Fibroblast of lung (primary cell): ENCODE measurements at regions not wholly inside any gene's neighbourhood (a gene's known extent, or its start where the extent isn't known, plus 50 kb on each side); places are given as distances from the start of the nearest gene placed in this dataset.

Experiments
- DNase-seq, 2 donors: peaks; one replicate each; pipeline versions ENCODE4 v3.0.0 to v3.0.0-alpha.2; 2010; ENCODE audit warnings: low read depth in 2 of 2
- H2AFZ ChIP-seq: 2 replicates; pipeline ENCODE4 v1.5.1; 2012; ENCODE audit warnings: low read length, control low read depth, inconsistent platforms
- H3K27ac ChIP-seq: 2 replicates; pipeline ENCODE4 v1.5.1; 2011; ENCODE audit warnings: low read length, control low read depth; ENCODE audit not compliant: insufficient read depth
- H3K27me3 ChIP-seq: 2 replicates; pipeline ENCODE4 v1.5.1; 2011; ENCODE audit warnings: mild to moderate bottlenecking, low read length; ENCODE audit not compliant: control insufficient read depth, insufficient read depth
- H3K36me3 ChIP-seq: 2 replicates; pipeline ENCODE4 v1.5.1; 2011; ENCODE audit warnings: low read length; ENCODE audit not compliant: control insufficient read depth, insufficient read depth
- H3K4me1 ChIP-seq: 2 replicates; pipeline ENCODE4 v1.5.1; 2011; ENCODE audit warnings: low read length; ENCODE audit not compliant: control insufficient read depth, insufficient read depth; ENCODE audit errors: extremely low read depth
- H3K4me2 ChIP-seq: 2 replicates; pipeline ENCODE4 v1.5.1; 2011; ENCODE audit warnings: low read length, control low read depth; ENCODE audit not compliant: insufficient read depth; ENCODE audit errors: extremely low read depth
- H3K4me3 ChIP-seq, 4 experiments: fragments of 200-600 bp in 1 of 4; sonication (generic) in 1 of 4; replicated peaks in 1 of 4; 2 replicates each; pipeline ENCODE4 v1.5.1; 2011 to 2016; ENCODE audit warnings: low read length in 4 of 4, low read depth in 3 of 4, mild to moderate bottlenecking in 3 of 4, control low read depth in 2 of 4, inconsistent platforms in 1 of 4, mixed read lengths in 1 of 4; ENCODE audit not compliant: insufficient read depth in 1 of 4; ENCODE audit errors: control extremely low read depth in 1 of 4
- H3K79me2 ChIP-seq: 2 replicates; pipeline ENCODE4 v1.5.1; 2012; ENCODE audit warnings: mild to moderate bottlenecking, low read length, inconsistent platforms; ENCODE audit not compliant: control insufficient read depth, insufficient read depth
- H3K9ac ChIP-seq: 2 replicates; pipeline ENCODE4 v1.5.1; 2011; ENCODE audit warnings: mild to moderate bottlenecking, low read length, control low read depth; ENCODE audit not compliant: insufficient read depth
- H3K9me3 ChIP-seq: 2 replicates; pipeline ENCODE4 v1.5.1; 2012; ENCODE audit warnings: low read depth, low read length; ENCODE audit not compliant: control insufficient read depth, insufficient read depth
- H4K20me1 ChIP-seq: 2 replicates; pipeline ENCODE4 v1.5.1; 2011; ENCODE audit warnings: low read length; ENCODE audit not compliant: control insufficient read depth, insufficient read depth; ENCODE audit errors: extremely low read depth
- EZH2 ChIP-seq: IDR thresholded peaks from 2 replicates; pipeline ENCODE4 v1.5.1; 2012; ENCODE audit warnings: low read length, control low read depth, mild to moderate bottlenecking; ENCODE audit errors: missing control alignments
- TF ChIP-seq, protein P1 (sequence below), 2 donors: IDR thresholded peaks in 1 of 2; conservative IDR thresholded peaks in 1 of 2; 1 replicate in 1 of 2; 2 replicates in 1 of 2; pipeline ENCODE4 v1.5.1; 2011 to 2012; ENCODE audit warnings: low read length in 2 of 2, control low read depth in 1 of 2, inconsistent platforms in 1 of 2, low read depth in 1 of 2, mild to moderate bottlenecking in 1 of 2

DNA sequence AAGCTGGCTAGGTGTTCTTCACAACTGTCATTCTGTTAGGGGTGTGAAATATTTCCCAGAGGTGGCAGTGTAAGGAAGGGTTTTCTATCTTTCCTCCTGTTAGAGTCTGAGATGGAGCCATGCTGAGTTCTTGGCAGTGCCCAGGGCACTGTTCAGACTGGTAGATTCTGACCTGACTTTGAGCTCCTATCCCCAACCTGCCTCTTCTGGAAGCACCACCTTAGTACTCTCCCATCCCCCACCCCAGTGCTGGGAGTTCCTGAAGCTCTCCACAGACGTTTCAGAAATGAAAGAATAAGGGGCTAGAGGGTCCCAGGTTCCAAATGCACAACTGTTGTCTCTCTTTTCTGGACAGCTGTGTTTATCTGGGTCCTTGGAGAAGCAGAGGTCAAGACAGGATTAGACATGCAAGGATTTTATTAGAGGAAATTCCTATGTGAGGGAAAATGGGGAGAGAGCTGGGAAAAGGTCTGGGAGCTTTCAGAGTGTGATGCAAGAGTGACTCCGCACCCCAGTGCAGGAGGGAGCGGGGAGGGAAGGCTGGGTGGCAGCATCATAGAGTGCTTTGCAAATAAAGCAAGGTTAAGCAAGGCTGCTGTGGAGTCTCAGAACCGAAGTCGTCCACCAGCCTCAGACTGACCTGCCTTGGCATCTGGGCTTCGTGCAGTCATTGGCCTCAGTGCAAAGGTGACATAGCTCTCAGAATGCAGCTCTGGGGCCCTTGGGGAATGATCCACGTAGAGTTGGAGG is 75.5 kb downstream of the SLC4A3 start:
- Histone ChIP-seq H3K4me3 (no peak overlapping the region), H3K27me3 (peaks cover 2% of the 10 kb centered on the region), H3K27ac (no peak overlapping the region), H4K20me1 (no peaks in the 10 kb centered on the region), H3K4me1 (no peaks in the 10 kb centered on the region), H3K36me3 (no peaks in the 10 kb centered on the region), H3K9me3 (no peaks in the 10 kb centered on the region), H3K9ac (no peak overlapping the region), H3K79me2 (no peaks in the 10 kb centered on the region), H2AFZ (no peak overlapping the region), H3K4me2 (no peak overlapping the region)
- DNase-seq = no peak
- no peak for TF ChIP-seq EZH2
- TF ChIP-seq, protein P1, sequence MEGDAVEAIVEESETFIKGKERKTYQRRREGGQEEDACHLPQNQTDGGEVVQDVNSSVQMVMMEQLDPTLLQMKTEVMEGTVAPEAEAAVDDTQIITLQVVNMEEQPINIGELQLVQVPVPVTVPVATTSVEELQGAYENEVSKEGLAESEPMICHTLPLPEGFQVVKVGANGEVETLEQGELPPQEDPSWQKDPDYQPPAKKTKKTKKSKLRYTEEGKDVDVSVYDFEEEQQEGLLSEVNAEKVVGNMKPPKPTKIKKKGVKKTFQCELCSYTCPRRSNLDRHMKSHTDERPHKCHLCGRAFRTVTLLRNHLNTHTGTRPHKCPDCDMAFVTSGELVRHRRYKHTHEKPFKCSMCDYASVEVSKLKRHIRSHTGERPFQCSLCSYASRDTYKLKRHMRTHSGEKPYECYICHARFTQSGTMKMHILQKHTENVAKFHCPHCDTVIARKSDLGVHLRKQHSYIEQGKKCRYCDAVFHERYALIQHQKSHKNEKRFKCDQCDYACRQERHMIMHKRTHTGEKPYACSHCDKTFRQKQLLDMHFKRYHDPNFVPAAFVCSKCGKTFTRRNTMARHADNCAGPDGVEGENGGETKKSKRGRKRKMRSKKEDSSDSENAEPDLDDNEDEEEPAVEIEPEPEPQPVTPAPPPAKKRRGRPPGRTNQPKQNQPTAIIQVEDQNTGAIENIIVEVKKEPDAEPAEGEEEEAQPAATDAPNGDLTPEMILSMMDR (conservative IDR thresholded peaks at IDR 0.05 in 1 of 2, IDR thresholded peaks at IDR 0.05 in 1 of 2; ENCODE audit: low read depth in 1 of 2, low read length in 2 of 2) = no peak

DNA sequence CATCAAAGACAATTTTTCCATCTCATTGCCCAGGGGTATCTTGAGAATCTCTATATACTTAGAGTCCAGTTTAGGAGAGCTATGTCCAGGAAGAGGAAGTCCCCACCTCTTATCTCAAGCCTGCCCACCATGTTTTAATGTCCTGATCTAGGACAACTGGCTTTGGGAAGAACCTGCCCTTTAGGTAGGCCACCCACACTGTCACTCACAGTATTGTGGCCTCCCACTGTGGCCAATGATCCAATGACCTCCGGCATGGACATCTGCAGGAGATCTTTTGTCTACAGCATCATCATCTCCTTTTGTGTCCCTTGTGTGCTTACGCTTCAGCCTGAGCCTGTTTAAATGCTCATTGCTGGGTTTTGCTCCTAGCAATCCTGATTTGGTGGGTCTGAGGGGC is 77.4 kb downstream of the SLC4A3 start:
- no peak for DNase-seq
- H3K27me3 ChIP-seq = peaks cover 2% of the 10 kb centered on the region

DNA sequence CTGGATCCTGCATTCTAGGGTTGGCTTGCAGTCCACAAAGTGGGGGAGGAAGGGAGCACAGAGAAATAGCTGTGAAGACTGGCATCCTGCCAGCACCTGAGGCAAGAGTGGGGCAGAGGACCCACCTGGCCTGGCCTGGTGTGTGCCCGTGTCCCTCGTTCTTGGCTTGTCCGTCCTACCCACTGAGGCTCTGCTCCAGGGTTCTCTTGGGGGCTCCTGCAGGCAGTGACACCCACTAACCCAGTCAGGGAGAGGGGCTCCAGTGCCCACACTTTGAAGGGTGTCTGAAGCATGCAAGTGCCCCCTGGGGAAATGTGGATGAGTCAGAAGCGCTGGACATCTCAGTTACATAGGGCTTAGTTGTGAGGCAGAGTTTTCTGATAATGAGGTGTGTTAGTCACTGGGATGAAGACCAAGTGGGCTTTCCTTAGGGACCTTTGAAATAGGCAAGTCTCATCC is 79.4 kb downstream of the SLC4A3 start:
- Histone ChIP-seq H3K4me2 (no peak overlapping the region), H3K27me3 (peaks cover 2% of the 10 kb centered on the region), H3K79me2 (no peaks in the 10 kb centered on the region), H3K9me3 (no peaks in the 10 kb centered on the region), H3K4me1 (no peaks in the 10 kb centered on the region), H3K9ac (no peak overlapping the region), H2AFZ (no peak overlapping the region), H3K4me3 (no peak overlapping the region), H3K36me3 (no peaks in the 10 kb centered on the region), H4K20me1 (no peaks in the 10 kb centered on the region), H3K27ac (no peak overlapping the region)
- TF ChIP-seq, protein P1 (conservative IDR thresholded peaks at IDR 0.05 in 1 of 2, IDR thresholded peaks at IDR 0.05 in 1 of 2; ENCODE audit: low read depth in 1 of 2, low read length in 2 of 2) = no peak
- no peak for TF ChIP-seq EZH2
- DNase-seq = peak in 1 of 2 donors; percentile 78

More for the DNA sequence above, 77.4 kb downstream of the SLC4A3 start:
- Histone ChIP-seq H3K36me3 (no peaks in the 10 kb centered on the region), H4K20me1 (no peaks in the 10 kb centered on the region), H3K4me1 (no peaks in the 10 kb centered on the region), H3K79me2 (no peaks in the 10 kb centered on the region), H3K9ac (no peak overlapping the region), H3K9me3 (no peaks in the 10 kb centered on the region), H3K27ac (no peak overlapping the region), H3K4me3 (no peak overlapping the region), H3K4me2 (no peak overlapping the region), H2AFZ (no peak overlapping the region)
- TF ChIP-seq, protein P1 (conservative IDR thresholded peaks at IDR 0.05 in 1 of 2, IDR thresholded peaks at IDR 0.05 in 1 of 2; ENCODE audit: low read depth in 1 of 2, low read length in 2 of 2) = no peak
- no peak for TF ChIP-seq EZH2
